GM12878 (cell line): ENCODE measurements at regions not wholly inside any gene's neighbourhood (a gene's known extent, or its start where the extent isn't known, plus 50 kb on each side); places are given as distances from the start of the nearest gene placed in this dataset.

Experiments used
- ATAC-seq: fragments of 200-7000 bp; cut with Tn5 transposase; 3 replicates; pipeline ENCODE4 v1.9.1; 2020; ENCODE audit warnings: mild to moderate bottlenecking, moderate library complexity
- BruUV-seq: library from RNA; stranded (reverse); fragments of 400-500 nt; replicated peaks from 2 replicates; lab custom pipeline; 2021; lab: Mats Ljungman, UMichigan
- CTCF ChIA-PET: fragments of 300-600 bp; sonication (Branson Sonifier 250); formaldehyde crosslinking; extraction: SDS; loops from one replicate; lab custom pipeline; 2021; ENCODE audit warnings: inconsistent platforms; lab: Yijun Ruan, JAX
- POLR2A ChIA-PET: fragments of 350-600 bp; formaldehyde crosslinking; extraction: SDS; loops from one replicate; lab custom pipeline; 2021; ENCODE audit warnings: inconsistent platforms; lab: Charles Lee
- RAD21 ChIA-PET: fragments of 300-600 bp; sonication (Branson Sonifier 250); formaldehyde crosslinking; loops from one replicate; lab custom pipeline; 2023; ENCODE audit warnings: antibody characterized with exemption; ENCODE audit not compliant: unreplicated experiment; lab: Charles Lee
- SMC1A ChIA-PET: fragments of 300-600 bp; sonication (Branson Sonifier 250); formaldehyde crosslinking; loops from one replicate; lab custom pipeline; 2023; ENCODE audit not compliant: unreplicated experiment, uncharacterized antibody; lab: Charles Lee
- DNase-seq: peaks from one replicate; pipeline ENCODE4 v3.0.0-alpha.2; 2011; ENCODE audit warnings: low read depth, low spot score
- FAIRE-seq: peaks from 3 replicates; lab custom pipeline; 2011; peaks lifted over from hg19 to GRCh38; lab: Jason Lieb, UNC
- H2AFZ ChIP-seq: 2 replicates; pipeline ENCODE4 v1.6.0; 2011; ENCODE audit warnings: low read depth, low read length, control low read depth; ENCODE audit not compliant: control insufficient read depth
- H3K27ac ChIP-seq: 2 replicates; pipeline ENCODE4 v1.5.1; 2011; ENCODE audit warnings: control low read depth; ENCODE audit not compliant: control insufficient read depth, insufficient read depth
- H3K27me3 ChIP-seq, 2 experiments: replicated peaks in 1 of 2; 2 replicates each; pipeline versions ENCODE4 v1.6.0 to v1.6.1; 2011; ENCODE audit warnings: low read length in 1 of 2; ENCODE audit not compliant: control insufficient read depth in 2 of 2, insufficient read depth in 2 of 2
- H3K36me3 ChIP-seq, 2 experiments: 2 replicates each; pipeline ENCODE4 v1.5.1; 2011; ENCODE audit warnings: low read length in 1 of 2; ENCODE audit not compliant: control insufficient read depth in 2 of 2, insufficient read depth in 2 of 2
- H3K4me1 ChIP-seq: 2 replicates; pipeline ENCODE4 v1.6.1; 2011; ENCODE audit warnings: mild to moderate bottlenecking, low read length, moderate library complexity, mixed read lengths; ENCODE audit not compliant: control insufficient read depth, insufficient read depth
- H3K4me2 ChIP-seq: 2 replicates; pipeline ENCODE4 v1.6.0; 2011; ENCODE audit warnings: control low read depth; ENCODE audit not compliant: control insufficient read depth, insufficient read depth
- H3K4me3 ChIP-seq: fragments of 200-600 bp; sonication (generic); 2 replicates; pipeline ENCODE4 v1.5.1; 2016
- H3K79me2 ChIP-seq: 2 replicates; pipeline ENCODE4 v1.6.0; 2011; ENCODE audit warnings: low read length; ENCODE audit not compliant: control insufficient read depth, insufficient read depth
- H3K9ac ChIP-seq: 2 replicates; pipeline ENCODE4 v1.8.0; 2011; ENCODE audit warnings: low read length, control low read depth, mixed read lengths; ENCODE audit not compliant: control insufficient read depth, insufficient read depth
- H3K9me3 ChIP-seq: replicated peaks from 3 replicates; pipeline ENCODE4 v1.5.1; 2011; ENCODE audit warnings: mild to moderate bottlenecking, low read length; ENCODE audit not compliant: control insufficient read depth, insufficient read depth
- H4K20me1 ChIP-seq: 2 replicates; pipeline ENCODE4 v1.6.0; 2011; ENCODE audit not compliant: control insufficient read depth, insufficient read depth
- BCLAF1 ChIP-seq: fragments of 450-650 bp; IDR thresholded peaks from 2 replicates; pipeline ENCODE4 v1.6.1; 2017; ENCODE audit warnings: antibody characterized with exemption, mild to moderate bottlenecking, moderate library complexity
- BRCA1 ChIP-seq: IDR thresholded peaks from 2 replicates; pipeline ENCODE4 v1.6.1; 2011; ENCODE audit warnings: low read depth, low read length, improper control_type of control experiment
- CREM ChIP-seq: IDR thresholded peaks from 2 replicates; pipeline ENCODE4 v1.6.1; 2014; ENCODE audit warnings: antibody characterized with exemption, low read depth
- HDAC6 ChIP-seq: fragments of 200-600 bp; sonication (generic); IDR thresholded peaks from one replicate; pipeline ENCODE4 v1.8.0; 2017; ENCODE audit warnings: antibody characterized with exemption; ENCODE audit not compliant: unreplicated experiment
- IRF3 ChIP-seq: fragments of 450-650 bp; IDR thresholded peaks from 2 replicates; pipeline ENCODE4 v1.6.1; 2014; ENCODE audit warnings: mild to moderate bottlenecking
- MTA2 ChIP-seq: fragments of 450-650 bp; IDR thresholded peaks from 2 replicates; pipeline ENCODE4 v1.6.1; 2016; ENCODE audit warnings: low read depth, mild to moderate bottlenecking, moderate library complexity
- PML ChIP-seq: IDR thresholded peaks from 2 replicates; pipeline ENCODE4 v1.6.1; 2012; ENCODE audit warnings: low read length, inconsistent platforms
- RBBP5 ChIP-seq: fragments of 200-600 bp; sonication (generic); conservative IDR thresholded peaks from 2 replicates; pipeline ENCODE4 v1.6.1; 2016
- SIX5 ChIP-seq: IDR thresholded peaks from 2 replicates; pipeline ENCODE4 v1.6.1; 2011; ENCODE audit warnings: mild to moderate bottlenecking, low read depth, low read length, moderate library complexity; ENCODE audit not compliant: severe bottlenecking
- SUPT20H ChIP-seq: IDR thresholded peaks from 2 replicates; pipeline ENCODE4 v1.6.1; 2011; ENCODE audit warnings: low read depth, mild to moderate bottlenecking, low read length, moderate library complexity, borderline replicate concordance; ENCODE audit not compliant: control insufficient read depth
- TCF3 ChIP-seq: IDR thresholded peaks from 2 replicates; pipeline ENCODE4 v1.6.1; 2012; ENCODE audit warnings: low read depth, mild to moderate bottlenecking, low read length, borderline replicate concordance; ENCODE audit not compliant: insufficient read depth
- ZNF384 ChIP-seq: IDR thresholded peaks from 2 replicates; pipeline ENCODE4 v1.6.1; 2012; ENCODE audit warnings: low read depth, mild to moderate bottlenecking, low read length, improper control_type of control experiment, borderline replicate concordance
- WGBS: methylation state at CpG from one replicate; pipeline ENCODE4 v1.1.6; 2016; ENCODE audit warnings: low lambda C conversion rate; ENCODE audit not compliant: insufficient replicate concordance, insufficient coverage; ENCODE audit errors: missing lambda C conversion rate; 5-methylcytosine and 5-hydroxymethylcytosine counted together
- in situ Hi-C: fragments of 300-500 bp; cut with MboI; formaldehyde crosslinking; loops from 9 replicates; pipeline ENCODE4 v1.14.3; 2018; ENCODE audit warnings: mixed read lengths
- intact Hi-C: fragments of 100-400 bp; cut with micrococcal nuclease; formaldehyde crosslinking; loops from one replicate; pipeline ENCODE4 v1.14.2; 2022; ENCODE audit not compliant: unreplicated experiment
- TF ChIP-seq, protein P1 (sequence below): IDR thresholded peaks from 2 replicates; pipeline ENCODE4 v1.6.1; 2011; ENCODE audit warnings: low read depth, mild to moderate bottlenecking, low read length, moderate library complexity, borderline replicate concordance; ENCODE audit errors: extremely low read depth

DNA sequence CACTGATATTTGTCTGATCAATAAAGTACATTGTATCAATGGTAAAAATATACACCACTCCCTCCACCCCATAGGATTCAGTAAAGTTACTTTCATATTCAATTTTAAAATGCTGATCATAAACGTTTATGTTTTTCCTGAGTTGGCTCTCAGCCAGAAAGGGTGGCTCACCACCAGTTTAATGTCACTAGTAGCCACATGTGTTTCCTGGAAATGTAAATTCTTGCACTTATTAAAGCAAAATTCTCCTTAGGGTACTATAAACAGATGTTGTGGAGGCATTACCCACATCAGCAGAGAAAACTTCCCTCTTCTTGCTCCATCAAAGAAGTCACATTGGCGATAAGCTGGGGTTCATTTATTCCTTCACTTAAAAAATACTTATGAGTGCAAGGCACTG is 210.3 kb downstream of the SREK1 start:
- no TSS peak for BruUV-seq
- RAD21 ChIA-PET, result no interaction called here
- H3K36me3 ChIP-seq, result no peaks in the 10 kb centered on the region
- H3K79me2 ChIP-seq, result no peaks in the 10 kb centered on the region
- TF ChIP-seq IRF3 (no peak), RBBP5 (no peak), CREM (no peak), HDAC6 (no peak), MTA2 (no peak), ZNF384 (no peak), SIX5 (no peak), PML (no peak), BRCA1 (no peak), TCF3 (no peak), BCLAF1 (no peak), SUPT20H (no peak)
- TF ChIP-seq, protein P1, sequence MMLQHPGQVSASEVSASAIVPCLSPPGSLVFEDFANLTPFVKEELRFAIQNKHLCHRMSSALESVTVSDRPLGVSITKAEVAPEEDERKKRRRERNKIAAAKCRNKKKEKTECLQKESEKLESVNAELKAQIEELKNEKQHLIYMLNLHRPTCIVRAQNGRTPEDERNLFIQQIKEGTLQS, result no peak
- H3K9me3 ChIP-seq, result no peaks in the 10 kb centered on the region
- POLR2A ChIA-PET, result no interaction called here
- intact Hi-C loops, result no loop called here
- in situ Hi-C loops, result no loop called here
- H3K4me3 ChIP-seq, result no peak overlapping the region
- CTCF ChIA-PET, result no interaction called here
- SMC1A ChIA-PET, result no interaction called here
- DNase-seq, result no peak
- H3K27ac ChIP-seq, result no peak overlapping the region
- no peak overlapping the region for H2AFZ ChIP-seq
- H4K20me1 ChIP-seq, result no peaks in the 10 kb centered on the region
- H3K4me2 ChIP-seq, result no peak overlapping the region
- H3K27me3 ChIP-seq, result no peaks in the 10 kb centered on the region; a peak in 1 of 4 replicates
- no peak for FAIRE-seq
- no peak overlapping the region for H3K9ac ChIP-seq
- WGBS, result 28% methylated on average over 2 of the region's 2 CpGs
- no peaks in the 10 kb centered on the region for H3K4me1 ChIP-seq
- ATAC-seq, result no peak
